Testis (tissue), 2 donors: ENCODE measurements at regions not wholly inside any gene's neighbourhood (a gene's known extent, or its start where the extent isn't known, plus 50 kb on each side); places are given as distances from the start of the nearest gene placed in this dataset.
"Not testable (repeated sequence)": the region's sequence is repeated elsewhere in the genome, so short reads cannot be mapped to it uniquely, and the experiment has no call there.

Experiments used
- POLR2A ChIP-seq: fragments of 450-650 bp; IDR thresholded peaks from one replicate; pipeline ENCODE4 v1.6.1; 2017; ENCODE audit warnings: antibody characterized with exemption, mild to moderate bottlenecking, moderate library complexity
- TF ChIP-seq, protein P1 (sequence below), 3 experiments: fragments of 450-650 bp in 2 of 3; fragments of 200-600 bp in 1 of 3; sonication (generic) in 1 of 3; IDR thresholded peaks; one replicate each; pipeline ENCODE4 v1.5.1; 2016 to 2019; ENCODE audit warnings: antibody characterized with exemption in 3 of 3, mild to moderate bottlenecking in 2 of 3, moderate library complexity in 1 of 3

DNA sequence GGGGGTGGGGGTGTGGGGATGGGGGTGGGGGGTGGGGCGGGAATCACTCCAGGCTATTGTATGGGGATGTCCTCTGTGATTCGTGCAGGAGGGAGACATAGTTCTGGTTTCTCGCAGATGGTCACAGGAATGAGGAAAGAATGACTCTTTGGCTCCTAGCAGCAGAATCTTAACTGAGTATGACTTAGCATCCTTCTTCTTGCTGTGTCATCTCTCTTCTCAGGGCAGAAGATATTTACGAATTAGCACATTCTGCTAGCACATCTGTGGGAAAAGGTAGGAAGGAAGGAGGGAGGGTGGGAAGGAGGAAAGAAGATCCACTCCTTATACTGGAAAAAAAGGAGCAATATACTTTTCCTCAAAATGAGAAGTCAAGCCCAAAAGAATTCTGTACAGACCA is 686.8 kb upstream of the DEFB115 start:
- TF ChIP-seq, protein P1, sequence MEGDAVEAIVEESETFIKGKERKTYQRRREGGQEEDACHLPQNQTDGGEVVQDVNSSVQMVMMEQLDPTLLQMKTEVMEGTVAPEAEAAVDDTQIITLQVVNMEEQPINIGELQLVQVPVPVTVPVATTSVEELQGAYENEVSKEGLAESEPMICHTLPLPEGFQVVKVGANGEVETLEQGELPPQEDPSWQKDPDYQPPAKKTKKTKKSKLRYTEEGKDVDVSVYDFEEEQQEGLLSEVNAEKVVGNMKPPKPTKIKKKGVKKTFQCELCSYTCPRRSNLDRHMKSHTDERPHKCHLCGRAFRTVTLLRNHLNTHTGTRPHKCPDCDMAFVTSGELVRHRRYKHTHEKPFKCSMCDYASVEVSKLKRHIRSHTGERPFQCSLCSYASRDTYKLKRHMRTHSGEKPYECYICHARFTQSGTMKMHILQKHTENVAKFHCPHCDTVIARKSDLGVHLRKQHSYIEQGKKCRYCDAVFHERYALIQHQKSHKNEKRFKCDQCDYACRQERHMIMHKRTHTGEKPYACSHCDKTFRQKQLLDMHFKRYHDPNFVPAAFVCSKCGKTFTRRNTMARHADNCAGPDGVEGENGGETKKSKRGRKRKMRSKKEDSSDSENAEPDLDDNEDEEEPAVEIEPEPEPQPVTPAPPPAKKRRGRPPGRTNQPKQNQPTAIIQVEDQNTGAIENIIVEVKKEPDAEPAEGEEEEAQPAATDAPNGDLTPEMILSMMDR (IDR thresholded peaks at IDR 0.05), result not testable (repeated sequence)
- not testable (repeated sequence) for TF ChIP-seq POLR2A
